K562 (cell line): ENCODE measurements at regions not wholly inside any gene's neighbourhood (a gene's known extent, or its start where the extent isn't known, plus 50 kb on each side); places are given as distances from the start of the nearest gene placed in this dataset.

Experiments used
- ATAC-seq: fragments of 200-7000 bp; cut with Tn5 transposase; 3 replicates; pipeline ENCODE4 v1.9.1; 2020; ENCODE audit warnings: moderate library complexity
- BruUV-seq: library from RNA; stranded (reverse); fragments of 400-500 nt; replicated peaks from 2 replicates; lab custom pipeline; 2021; lab: Mats Ljungman, UMichigan
- CTCF ChIA-PET: fragments of 300-600 bp; formaldehyde crosslinking; extraction: SDS; loops from one replicate; lab custom pipeline; 2021; ENCODE audit warnings: low intra/inter-chr PET ratio; lab: Yijun Ruan, JAX
- POLR2A ChIA-PET: fragments of 300-600, 350-650 bp; sonication (Branson Sonifier 250); formaldehyde crosslinking; extraction: SDS; loops from one replicate; lab custom pipeline; 2021; ENCODE audit warnings: antibody characterized with exemption, inconsistent platforms; lab: Yijun Ruan, JAX
- DNase-seq, 4 experiments: peaks; one replicate each; pipeline versions ENCODE4 v3.0.0 to v3.0.0-alpha.2; 2011 to 2018; ENCODE audit warnings: low spot score in 3 of 4, mixed read lengths in 3 of 4; ENCODE audit errors: extremely low read depth in 1 of 4
- FAIRE-seq: peaks from 2 replicates; lab custom pipeline; 2011; peaks lifted over from hg19 to GRCh38; lab: Jason Lieb, UNC
- H2AFZ ChIP-seq: 2 replicates; pipeline ENCODE4 v1.6.0; 2011; ENCODE audit warnings: low read depth, low read length, control low read depth, inconsistent platforms
- H3K27ac ChIP-seq: fragments of 200-600 bp; 3 replicates; pipeline ENCODE4 v1.8.0; 2011; ENCODE audit warnings: low read depth, mild to moderate bottlenecking, control low read depth, inconsistent platforms, low read length, moderate library complexity, mixed read lengths; ENCODE audit errors: extremely low read depth
- H3K27me3 ChIP-seq, 2 experiments: fragments of 300-600 bp in 1 of 2; 2 replicates in 1 of 2; 3 replicates in 1 of 2; pipeline versions ENCODE4 v1.6.0 to v1.8.0; 2011; ENCODE audit warnings: inconsistent platforms in 2 of 2, low read length in 2 of 2, mild to moderate bottlenecking in 1 of 2, mixed read lengths in 1 of 2, moderate library complexity in 1 of 2; ENCODE audit not compliant: control insufficient read depth in 2 of 2, insufficient read depth in 2 of 2
- H3K36me3 ChIP-seq: fragments of 300-600 bp; 3 replicates; pipeline ENCODE4 v1.8.0; 2011; ENCODE audit warnings: mild to moderate bottlenecking, low read length, inconsistent platforms; ENCODE audit not compliant: control insufficient read depth, insufficient read depth
- H3K4me1 ChIP-seq, 2 experiments: fragments of 200-600 bp in 1 of 2; replicated peaks in 1 of 2; 2 replicates in 1 of 2; 3 replicates in 1 of 2; pipeline versions ENCODE4 v1.5.1 to v1.8.0; 2011; ENCODE audit warnings: inconsistent platforms in 2 of 2, low read length in 2 of 2, mild to moderate bottlenecking in 1 of 2, mixed read lengths in 1 of 2, moderate library complexity in 1 of 2; ENCODE audit not compliant: control insufficient read depth in 2 of 2, insufficient read depth in 2 of 2
- H3K4me2 ChIP-seq: 2 replicates; pipeline ENCODE4 v1.6.1; 2011; ENCODE audit warnings: low read length, control low read depth, inconsistent platforms, mixed read lengths; ENCODE audit not compliant: insufficient read depth
- H3K4me3 ChIP-seq: fragments of 200-600 bp; sonication (generic), shearing (Covaris generic); 2 replicates; pipeline ENCODE4 v1.5.1; 2016; ENCODE audit warnings: control low read depth, inconsistent platforms
- H3K79me2 ChIP-seq: fragments of 200-600 bp; 3 replicates; pipeline ENCODE4 v1.8.0; 2011; ENCODE audit warnings: low read length, inconsistent platforms; ENCODE audit not compliant: control insufficient read depth, insufficient read depth
- H3K9ac ChIP-seq, 2 experiments: 2 replicates each; pipeline versions ENCODE4 v1.6.0 to v1.6.1; 2011; ENCODE audit warnings: low read depth in 2 of 2, low read length in 2 of 2, control low read depth in 1 of 2, inconsistent platforms in 1 of 2, mild to moderate bottlenecking in 1 of 2, mixed read lengths in 1 of 2; ENCODE audit not compliant: insufficient read depth in 1 of 2
- H3K9me1 ChIP-seq: one replicate; pipeline ENCODE4 v1.6.0; 2011; ENCODE audit warnings: inconsistent platforms, mild to moderate bottlenecking, low read length, moderate library complexity; ENCODE audit not compliant: control insufficient read depth, insufficient read depth
- H3K9me3 ChIP-seq: replicated peaks from 2 replicates; pipeline ENCODE4 v1.5.1; 2011; ENCODE audit warnings: low read depth, low read length, inconsistent platforms; ENCODE audit not compliant: control insufficient read depth, insufficient read depth
- H4K20me1 ChIP-seq: replicated peaks from 2 replicates; pipeline ENCODE4 v1.6.1; 2011; ENCODE audit warnings: low read length, inconsistent platforms, mixed read lengths; ENCODE audit not compliant: control insufficient read depth, insufficient read depth
- ESRRA ChIP-seq: fragments of 450-650 bp; IDR thresholded peaks from 2 replicates; pipeline ENCODE4 v1.6.1; 2014; ENCODE audit warnings: low read depth, mild to moderate bottlenecking, moderate library complexity, borderline replicate concordance
- MCM3 ChIP-seq: fragments of 450-650 bp; IDR thresholded peaks from 2 replicates; pipeline ENCODE4 v1.6.1; 2016
- TRIM24 ChIP-seq, 2 experiments: fragments of 450-650 bp; IDR thresholded peaks; 2 replicates each; pipeline ENCODE4 v1.6.1; 2016
- UBTF ChIP-seq, 2 experiments: IDR thresholded peaks; 2 replicates each; pipeline ENCODE4 v1.6.1; 2012; ENCODE audit warnings: improper control_type of control experiment in 2 of 2, low read depth in 2 of 2, low read length in 2 of 2, borderline replicate concordance in 1 of 2
- ZNF134 ChIP-seq: fragments of 250-450 bp; sonication (Bioruptor Pico); conservative IDR thresholded peaks from 2 replicates; pipeline ENCODE4 v1.4.0; 2020
- WGBS: fragments of 100-300 bp; shearing (Covaris generic); methylation state at CpG from one replicate; pipeline ENCODE4 v1.1.6; 2016; ENCODE audit warnings: low coverage, mixed read lengths; ENCODE audit not compliant: insufficient coverage; ENCODE audit errors: missing lambda C conversion rate; 5-methylcytosine and 5-hydroxymethylcytosine counted together
- in situ Hi-C: fragments of 300-500 bp; cut with MboI; formaldehyde crosslinking; loops from 4 replicates; pipeline ENCODE4 v1.15.0; 2018; ENCODE audit warnings: inconsistent platforms, mixed read lengths
- intact Hi-C: fragments of 100-400 bp; cut with micrococcal nuclease; formaldehyde crosslinking; loops from 2 replicates; pipeline ENCODE4 v1.14.2; 2022
- TF ChIP-seq, protein P1 (sequence below): sonication (generic); formaldehyde crosslinking; IDR thresholded peaks from 2 replicates; pipeline ENCODE4 v1.8.0; 2022; ENCODE audit warnings: mild to moderate bottlenecking, low read depth, missing genetic modification reagents
- TF ChIP-seq, protein P2 (sequence below): fragments of 450-650 bp; IDR thresholded peaks from 2 replicates; pipeline ENCODE4 v1.6.1; 2018; ENCODE audit not compliant: partially characterized antibody
- TF ChIP-seq, protein P3 (sequence below): sonication (generic); formaldehyde crosslinking; IDR thresholded peaks from 2 replicates; pipeline ENCODE4 v1.8.0; 2023; ENCODE audit warnings: mild to moderate bottlenecking, missing genetic modification reagents

GRCh38 chr3:156770699-156771414 lies 55.3 kb upstream of the LEKR1 start (continued):
- TF ChIP-seq UBTF (IDR thresholded peaks at IDR 0.05; ENCODE audit: borderline replicate concordance in 1 of 2, low read depth in 2 of 2, low read length in 2 of 2) (no peak), TRIM24 (IDR thresholded peaks at IDR 0.05) (no peak)

DNA sequence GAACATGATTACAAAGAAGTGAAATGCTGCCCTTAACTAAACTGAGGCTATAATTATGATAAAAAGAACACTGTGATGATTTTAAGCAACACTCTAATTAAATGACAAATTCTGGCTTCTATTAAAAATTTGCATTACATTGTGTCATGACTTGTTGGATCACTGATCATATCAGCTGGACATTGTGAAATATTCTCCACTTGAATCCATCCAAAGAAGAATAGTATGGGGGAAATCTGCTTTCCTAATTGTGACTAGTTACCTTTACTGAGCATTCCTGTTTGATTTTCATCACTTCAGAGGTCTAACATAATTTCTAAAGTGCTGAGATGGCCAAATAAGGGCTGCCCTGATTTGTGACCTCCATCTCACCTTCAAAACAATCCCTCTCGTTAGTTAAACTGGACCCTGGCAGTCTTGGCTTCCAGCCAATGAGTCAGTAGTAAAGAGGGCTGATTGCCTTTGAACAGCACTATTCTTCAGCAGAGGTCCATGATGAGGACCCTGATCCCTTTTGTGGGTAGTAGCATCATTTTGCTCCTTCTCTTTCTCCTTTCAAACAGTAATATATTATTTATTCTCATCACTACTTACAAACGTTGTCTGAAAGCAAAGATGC lies 53.5 kb upstream of the LEKR1 start:
- FAIRE-seq: peak; percentile 29
- TF ChIP-seq ESRRA (peak; percentile 68), MCM3 (no peak), ZNF134 (no peak)
- TF ChIP-seq, protein P1, sequence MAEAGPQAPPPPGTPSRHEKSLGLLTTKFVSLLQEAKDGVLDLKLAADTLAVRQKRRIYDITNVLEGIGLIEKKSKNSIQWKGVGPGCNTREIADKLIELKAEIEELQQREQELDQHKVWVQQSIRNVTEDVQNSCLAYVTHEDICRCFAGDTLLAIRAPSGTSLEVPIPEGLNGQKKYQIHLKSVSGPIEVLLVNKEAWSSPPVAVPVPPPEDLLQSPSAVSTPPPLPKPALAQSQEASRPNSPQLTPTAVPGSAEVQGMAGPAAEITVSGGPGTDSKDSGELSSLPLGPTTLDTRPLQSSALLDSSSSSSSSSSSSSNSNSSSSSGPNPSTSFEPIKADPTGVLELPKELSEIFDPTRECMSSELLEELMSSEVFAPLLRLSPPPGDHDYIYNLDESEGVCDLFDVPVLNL (CRISPR knock-in tag): no peak
- TF ChIP-seq, protein P2, sequence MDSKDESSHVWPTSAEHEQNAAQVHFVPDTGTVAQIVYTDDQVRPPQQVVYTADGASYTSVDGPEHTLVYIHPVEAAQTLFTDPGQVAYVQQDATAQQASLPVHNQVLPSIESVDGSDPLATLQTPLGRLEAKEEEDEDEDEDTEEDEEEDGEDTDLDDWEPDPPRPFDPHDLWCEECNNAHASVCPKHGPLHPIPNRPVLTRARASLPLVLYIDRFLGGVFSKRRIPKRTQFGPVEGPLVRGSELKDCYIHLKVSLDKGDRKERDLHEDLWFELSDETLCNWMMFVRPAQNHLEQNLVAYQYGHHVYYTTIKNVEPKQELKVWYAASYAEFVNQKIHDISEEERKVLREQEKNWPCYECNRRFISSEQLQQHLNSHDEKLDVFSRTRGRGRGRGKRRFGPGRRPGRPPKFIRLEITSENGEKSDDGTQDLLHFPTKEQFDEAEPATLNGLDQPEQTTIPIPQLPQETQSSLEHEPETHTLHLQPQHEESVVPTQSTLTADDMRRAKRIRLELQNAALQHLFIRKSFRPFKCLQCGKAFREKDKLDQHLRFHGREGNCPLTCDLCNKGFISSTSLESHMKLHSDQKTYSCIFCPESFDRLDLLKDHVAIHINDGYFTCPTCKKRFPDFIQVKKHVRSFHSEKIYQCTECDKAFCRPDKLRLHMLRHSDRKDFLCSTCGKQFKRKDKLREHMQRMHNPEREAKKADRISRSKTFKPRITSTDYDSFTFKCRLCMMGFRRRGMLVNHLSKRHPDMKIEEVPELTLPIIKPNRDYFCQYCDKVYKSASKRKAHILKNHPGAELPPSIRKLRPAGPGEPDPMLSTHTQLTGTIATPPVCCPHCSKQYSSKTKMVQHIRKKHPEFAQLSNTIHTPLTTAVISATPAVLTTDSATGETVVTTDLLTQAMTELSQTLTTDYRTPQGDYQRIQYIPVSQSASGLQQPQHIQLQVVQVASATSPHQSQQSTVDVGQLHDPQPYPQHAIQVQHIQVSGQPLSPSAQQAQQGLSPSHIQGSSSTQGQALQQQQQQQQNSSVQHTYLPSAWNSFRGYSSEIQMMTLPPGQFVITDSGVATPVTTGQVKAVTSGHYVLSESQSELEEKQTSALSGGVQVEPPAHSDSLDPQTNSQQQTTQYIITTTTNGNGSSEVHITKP: peak; percentile 7
- TF ChIP-seq, protein P3, sequence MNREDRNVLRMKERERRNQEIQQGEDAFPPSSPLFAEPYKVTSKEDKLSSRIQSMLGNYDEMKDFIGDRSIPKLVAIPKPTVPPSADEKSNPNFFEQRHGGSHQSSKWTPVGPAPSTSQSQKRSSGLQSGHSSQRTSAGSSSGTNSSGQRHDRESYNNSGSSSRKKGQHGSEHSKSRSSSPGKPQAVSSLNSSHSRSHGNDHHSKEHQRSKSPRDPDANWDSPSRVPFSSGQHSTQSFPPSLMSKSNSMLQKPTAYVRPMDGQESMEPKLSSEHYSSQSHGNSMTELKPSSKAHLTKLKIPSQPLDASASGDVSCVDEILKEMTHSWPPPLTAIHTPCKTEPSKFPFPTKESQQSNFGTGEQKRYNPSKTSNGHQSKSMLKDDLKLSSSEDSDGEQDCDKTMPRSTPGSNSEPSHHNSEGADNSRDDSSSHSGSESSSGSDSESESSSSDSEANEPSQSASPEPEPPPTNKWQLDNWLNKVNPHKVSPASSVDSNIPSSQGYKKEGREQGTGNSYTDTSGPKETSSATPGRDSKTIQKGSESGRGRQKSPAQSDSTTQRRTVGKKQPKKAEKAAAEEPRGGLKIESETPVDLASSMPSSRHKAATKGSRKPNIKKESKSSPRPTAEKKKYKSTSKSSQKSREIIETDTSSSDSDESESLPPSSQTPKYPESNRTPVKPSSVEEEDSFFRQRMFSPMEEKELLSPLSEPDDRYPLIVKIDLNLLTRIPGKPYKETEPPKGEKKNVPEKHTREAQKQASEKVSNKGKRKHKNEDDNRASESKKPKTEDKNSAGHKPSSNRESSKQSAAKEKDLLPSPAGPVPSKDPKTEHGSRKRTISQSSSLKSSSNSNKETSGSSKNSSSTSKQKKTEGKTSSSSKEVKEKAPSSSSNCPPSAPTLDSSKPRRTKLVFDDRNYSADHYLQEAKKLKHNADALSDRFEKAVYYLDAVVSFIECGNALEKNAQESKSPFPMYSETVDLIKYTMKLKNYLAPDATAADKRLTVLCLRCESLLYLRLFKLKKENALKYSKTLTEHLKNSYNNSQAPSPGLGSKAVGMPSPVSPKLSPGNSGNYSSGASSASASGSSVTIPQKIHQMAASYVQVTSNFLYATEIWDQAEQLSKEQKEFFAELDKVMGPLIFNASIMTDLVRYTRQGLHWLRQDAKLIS (CRISPR knock-in tag): no peak

More for the DNA sequence above, 53.5 kb upstream of the LEKR1 start:
- H3K27me3 ChIP-seq: no peaks in the 10 kb centered on the region
- in situ Hi-C loops: no loop called here
- no peaks in the 10 kb centered on the region for H3K9me1 ChIP-seq
- ChIA-PET CTCF (no interaction called here), POLR2A (no interaction called here)
- no peak for ATAC-seq
- no peaks in the 10 kb centered on the region for H3K4me1 ChIP-seq
- H2AFZ ChIP-seq: no peak overlapping the region
- H3K4me2 ChIP-seq: no peak overlapping the region
- no peaks in the 10 kb centered on the region for H3K9me3 ChIP-seq
- H3K4me3 ChIP-seq: no peak overlapping the region
- H3K36me3 ChIP-seq: no peaks in the 10 kb centered on the region
- no peak for DNase-seq
- intact Hi-C loops: no loop called here
- no peak overlapping the region for H3K9ac ChIP-seq
- BruUV-seq: no TSS peak
- no peaks in the 10 kb centered on the region for H4K20me1 ChIP-seq
- 0% methylated on average over 2 of the region's 2 CpGs for WGBS
- no peaks in the 10 kb centered on the region for H3K79me2 ChIP-seq
- H3K27ac ChIP-seq: no peak overlapping the region
